Urothelium cell line (cell line): ENCODE measurements at regions not wholly inside any gene's neighbourhood (a gene's known extent, or its start where the extent isn't known, plus 50 kb on each side); places are given as distances from the start of the nearest gene placed in this dataset.

ENCODE experiments used
- DNase-seq: peaks from one replicate; pipeline ENCODE4 v3.0.0; 2011; ENCODE audit warnings: low spot score, mixed read lengths
- FAIRE-seq: peaks from 2 replicates; lab custom pipeline; 2011; peaks lifted over from hg19 to GRCh38; lab: Jason Lieb, UNC

DNA sequence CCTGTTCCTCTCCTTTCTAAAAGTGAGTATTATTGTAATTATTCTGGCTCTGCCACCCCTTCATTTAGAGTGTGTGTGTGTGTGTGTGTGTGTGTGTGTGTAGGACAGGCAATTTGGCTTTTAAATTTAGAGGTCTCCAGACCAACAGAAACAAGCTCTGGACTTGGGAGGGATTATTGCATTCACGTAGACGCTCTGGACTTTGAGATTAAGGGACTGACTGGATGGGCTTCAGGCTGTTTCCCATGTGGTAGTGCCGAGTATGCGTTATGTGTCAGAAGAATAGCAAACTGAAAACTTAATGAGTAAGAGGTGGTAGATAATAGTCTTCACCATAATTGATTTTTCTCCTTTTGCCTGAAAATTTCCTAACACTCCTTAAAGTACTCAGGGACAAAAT is 281.9 kb downstream of the USP25 start:
- no peak for FAIRE-seq

DNA sequence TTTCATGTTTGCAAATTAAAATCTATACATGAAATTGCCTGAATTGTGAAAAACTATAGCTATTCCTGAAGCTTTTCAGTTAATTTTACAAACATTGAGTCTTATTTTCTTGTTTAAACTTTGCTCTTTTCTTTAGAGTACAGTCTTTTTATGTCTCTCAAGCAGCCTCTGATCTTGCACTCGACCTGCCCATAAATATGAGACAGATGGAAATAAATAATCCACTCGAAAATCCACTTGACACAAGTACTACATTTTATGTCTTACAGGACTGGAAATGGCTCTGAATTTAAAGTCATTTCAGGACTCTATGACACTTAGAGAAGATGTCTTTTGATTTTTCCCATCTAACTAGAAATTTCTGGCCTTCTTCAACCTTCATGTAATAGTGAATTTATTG is 283.8 kb downstream of the USP25 start:
- FAIRE-seq (no peak), DNase-seq (no peak)

More for the DNA sequence above, 281.9 kb downstream of the USP25 start:
- DNase-seq, result no peak

DNA sequence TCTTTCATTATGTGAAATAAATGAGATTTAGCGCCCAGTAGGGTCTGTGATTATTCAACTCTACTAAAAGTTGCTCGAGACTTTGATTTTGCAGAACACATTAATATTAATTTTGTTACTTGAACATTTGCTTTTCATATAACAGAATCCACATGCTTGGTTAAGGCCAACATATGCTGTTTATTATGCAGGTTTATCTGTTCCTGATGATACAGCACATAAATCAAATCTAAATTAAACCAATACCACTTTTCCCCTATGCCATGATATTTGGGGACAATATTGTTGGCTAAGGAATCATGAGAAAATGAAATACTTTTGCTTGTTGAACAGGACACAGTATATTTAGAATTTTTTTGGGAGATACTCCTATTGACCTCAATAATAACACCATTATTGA is 291.1 kb downstream of the USP25 start:
- DNase-seq (no peak), FAIRE-seq (no peak)

DNA sequence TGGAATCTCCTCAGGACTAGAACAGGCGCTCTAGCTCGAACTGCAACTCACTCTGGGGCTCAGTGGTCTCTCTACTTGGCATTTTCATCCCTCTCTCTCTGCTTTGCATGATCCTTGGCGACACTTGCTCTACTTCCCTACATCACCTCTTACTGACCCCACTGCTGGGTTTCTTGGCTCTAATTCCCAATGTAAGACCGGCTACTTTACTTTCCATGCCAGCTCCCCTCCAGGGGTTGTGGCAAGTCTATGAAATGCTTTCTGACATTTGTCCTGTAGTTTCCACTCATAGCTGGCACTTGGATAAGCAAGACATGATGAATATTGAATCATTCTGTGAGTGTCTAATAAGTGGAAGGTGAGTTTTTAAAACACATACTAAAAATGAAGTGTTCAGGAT is 292.3 kb downstream of the USP25 start:
- FAIRE-seq (no peak), DNase-seq (no peak)

GRCh38 chr21:16022921-16023320 is 293.1 kb downstream of the USP25 start:
- FAIRE-seq, result no peak

DNA sequence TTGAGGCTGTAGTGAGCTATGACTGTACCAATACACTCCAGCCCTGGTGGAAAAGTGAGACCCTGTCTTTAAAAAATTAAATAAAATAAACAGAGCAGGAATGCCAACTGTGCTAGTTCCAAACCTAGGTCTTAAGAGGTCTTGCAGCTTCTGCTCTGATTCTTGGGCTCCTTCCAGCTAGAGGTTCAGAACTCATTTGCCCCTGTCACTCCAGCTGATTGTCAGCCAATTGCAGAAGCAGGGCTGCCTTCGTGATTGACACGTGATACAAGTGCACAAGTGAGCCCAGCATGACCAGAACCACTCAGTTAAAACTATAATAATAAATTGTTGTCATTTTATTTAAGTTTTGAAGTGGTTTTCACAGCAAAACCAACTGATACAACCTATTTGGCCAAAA is 298.4 kb downstream of the USP25 start:
- no peak for FAIRE-seq
- no peak for DNase-seq

More at GRCh38 chr21:16022921-16023320, 293.1 kb downstream of the USP25 start:
- DNase-seq, result no peak

GRCh38 chr21:16028941-16029464 is 299.2 kb downstream of the USP25 start:
- FAIRE-seq (no peak), DNase-seq (no peak)

- DNase-seq, result no peak
- no peak for FAIRE-seq
These were observed 303.4 kb downstream of the USP25 start for GRCh38 chr21:16033193-16033592.

DNA sequence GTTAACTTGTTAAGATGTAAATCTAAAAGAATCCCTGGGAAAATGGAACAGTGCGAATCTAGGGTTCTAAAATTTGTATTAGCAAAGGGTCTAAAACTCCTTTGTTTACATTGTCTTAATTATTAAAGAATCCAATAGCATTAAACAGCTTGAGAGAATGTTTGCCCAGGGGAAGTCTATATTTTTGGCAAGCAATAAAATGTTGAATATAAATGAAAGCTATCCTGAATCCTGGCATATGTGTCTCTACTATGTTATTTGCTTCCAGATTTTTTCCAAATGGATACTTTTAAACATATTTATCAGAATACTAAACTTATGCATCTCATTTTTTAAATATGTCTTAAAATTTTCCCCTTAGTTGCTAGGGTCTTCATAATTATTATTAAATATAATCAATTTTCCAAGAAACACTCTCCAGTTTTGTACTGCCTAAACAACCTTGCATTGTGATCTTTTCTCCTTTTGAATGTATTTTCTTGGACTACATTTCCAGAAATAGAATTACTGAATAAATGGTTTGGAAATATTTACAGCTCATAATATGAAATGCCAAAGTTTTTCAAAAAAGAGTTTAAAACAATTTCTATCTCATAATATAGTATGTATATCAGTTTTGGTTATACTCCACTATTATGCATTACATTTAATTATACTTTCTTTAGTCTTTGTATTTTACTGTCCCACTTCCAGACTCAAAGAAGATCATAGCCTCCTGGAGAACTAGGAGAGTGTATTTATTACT is 304.8 kb downstream of the USP25 start:
- no peak for FAIRE-seq
- no peak for DNase-seq

- FAIRE-seq (no peak), DNase-seq (peak; percentile 29)
These were observed 307.7 kb downstream of the USP25 start for GRCh38 chr21:16037421-16037955.

- DNase-seq (no peak), FAIRE-seq (no peak)
These were observed 310.8 kb downstream of the USP25 start for GRCh38 chr21:16040601-16041000.

DNA sequence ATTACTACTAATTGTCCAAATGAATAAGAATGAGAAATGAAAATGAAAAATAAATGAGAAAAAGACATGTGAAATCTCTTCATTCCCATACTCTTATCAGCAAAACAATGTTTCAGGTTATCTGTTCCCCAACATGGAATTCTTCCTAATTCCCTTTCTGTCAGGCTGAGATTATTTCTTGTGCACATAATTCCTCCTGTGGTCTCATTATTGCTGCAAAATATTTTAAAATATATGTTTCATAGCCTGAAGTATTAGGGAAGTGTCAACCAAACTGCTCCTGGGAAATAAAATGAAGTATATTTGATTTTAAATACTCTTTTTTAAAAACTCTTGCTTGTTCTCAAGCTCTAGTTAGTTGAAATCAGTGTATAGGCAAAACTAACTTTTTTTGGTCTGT is 314.9 kb downstream of the USP25 start:
- FAIRE-seq (no peak), DNase-seq (no peak)

DNA sequence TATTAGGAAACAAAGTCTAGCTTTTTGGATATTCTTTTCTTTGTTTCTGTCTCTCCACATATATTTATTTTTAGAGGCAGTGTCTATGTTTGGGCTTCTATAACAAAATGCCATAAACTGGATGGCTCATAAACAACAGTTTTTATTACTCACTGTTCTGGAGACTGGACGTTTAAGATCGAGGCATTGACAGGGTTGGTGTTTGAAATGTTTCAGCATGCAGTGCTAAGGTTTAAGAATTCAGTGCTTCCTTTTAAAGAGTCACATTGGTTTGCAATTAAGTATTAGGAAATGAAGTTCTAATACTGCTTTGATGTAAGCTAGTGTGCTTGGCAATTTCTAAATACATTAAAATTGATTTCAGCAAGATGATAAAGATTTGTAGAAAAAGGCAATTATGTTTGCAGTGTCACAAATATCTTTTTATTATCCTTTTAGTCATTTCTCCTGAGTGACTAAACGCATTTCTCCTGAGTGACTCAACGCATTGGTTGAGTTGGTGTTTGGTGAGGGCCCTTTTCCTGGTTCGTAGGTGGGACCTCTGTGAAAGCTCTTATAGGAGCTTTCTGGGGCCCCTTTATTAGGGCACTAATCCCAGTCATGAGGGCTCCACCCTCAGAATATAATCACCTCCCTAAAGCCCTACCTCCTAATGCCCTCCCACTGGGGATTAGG is 317.0 kb downstream of the USP25 start:
- no peak for FAIRE-seq
- peak; percentile 31 for DNase-seq

DNA sequence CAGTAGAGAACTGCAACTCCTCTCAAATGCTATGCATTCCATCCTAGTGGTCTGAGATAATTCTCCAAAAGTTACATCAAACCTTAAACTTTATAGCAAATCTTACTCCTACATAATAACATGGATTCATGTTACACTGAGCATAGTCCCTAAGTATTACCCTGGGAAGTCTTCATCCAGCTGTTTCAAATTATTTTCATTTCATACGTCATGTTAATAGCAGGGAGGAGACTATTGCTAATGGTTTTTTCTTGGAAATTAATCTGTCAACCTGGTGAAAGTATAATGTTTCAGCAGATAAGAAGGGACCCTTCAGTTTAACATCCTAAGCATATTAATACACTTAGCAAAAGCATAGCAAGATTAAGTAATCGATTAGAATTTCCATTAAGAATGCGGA is 318.1 kb downstream of the USP25 start:
- FAIRE-seq (no peak), DNase-seq (no peak)

DNA sequence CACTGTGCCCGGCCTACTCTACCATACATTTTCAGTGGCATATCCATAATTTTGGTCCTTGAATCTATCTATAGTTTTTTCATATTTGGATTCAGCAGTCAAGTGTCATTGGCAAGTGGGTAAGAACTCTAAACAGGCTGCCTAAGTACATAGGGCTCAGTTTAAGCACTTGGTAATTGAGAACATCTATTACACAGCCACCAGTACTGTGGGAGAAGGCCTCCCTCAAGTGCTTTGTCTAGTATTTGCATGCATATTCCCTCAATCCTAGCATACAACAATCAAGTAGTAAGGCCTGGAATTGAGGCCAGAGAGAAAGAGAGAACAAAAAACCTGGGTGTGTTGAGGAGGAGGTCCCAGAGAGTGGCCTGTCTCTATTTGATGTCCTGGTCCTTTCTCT is 325.2 kb downstream of the USP25 start:
- no peak for DNase-seq
- no peak for FAIRE-seq

- FAIRE-seq, result no peak
These were observed 329.1 kb downstream of the USP25 start for GRCh38 chr21:16058896-16059295.

DNA sequence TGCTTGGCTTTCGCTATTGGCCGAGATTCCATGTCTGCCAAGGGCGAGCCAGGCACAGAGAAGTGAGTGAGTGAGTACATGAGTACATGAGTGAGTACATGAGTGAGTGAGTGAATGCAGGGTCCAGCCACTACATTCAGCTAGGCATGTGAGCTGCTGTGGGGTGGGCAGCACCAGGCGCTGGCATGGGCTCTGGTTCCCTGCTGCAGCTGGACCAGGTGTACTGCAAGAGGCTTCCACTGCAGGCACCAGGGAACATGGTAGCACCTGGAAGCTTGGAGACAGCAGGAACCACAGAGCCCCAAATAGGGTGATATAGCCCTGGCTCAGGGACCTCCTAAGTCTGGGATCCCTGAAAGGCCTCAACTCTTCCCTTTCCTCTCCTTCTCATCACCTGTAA is 330.2 kb downstream of the USP25 start:
- FAIRE-seq, result no peak

More at GRCh38 chr21:16058896-16059295, 329.1 kb downstream of the USP25 start:
- DNase-seq, result no peak

GRCh38 chr21:16061194-16061593 is 331.4 kb downstream of the USP25 start:
- DNase-seq (no peak), FAIRE-seq (no peak)

More for the DNA sequence above, 330.2 kb downstream of the USP25 start:
- DNase-seq, result no peak

- DNase-seq, result no peak
- FAIRE-seq, result no peak
These were observed 339.7 kb downstream of the USP25 start for GRCh38 chr21:16069178-16070112.

- FAIRE-seq, result no peak
- no peak for DNase-seq
These were observed 340.4 kb downstream of the USP25 start for GRCh38 chr21:16070207-16070651.

GRCh38 chr21:16071092-16071491 is 341.3 kb downstream of the USP25 start:
- no peak for FAIRE-seq
- DNase-seq, result no peak
